C4-2B (cell line): ENCODE measurements at regions not wholly inside any gene's neighbourhood (a gene's known extent, or its start where the extent isn't known, plus 50 kb on each side); places are given as distances from the start of the nearest gene placed in this dataset.

Experiments used
- H3K27ac ChIP-seq: fragments of 450-650 bp; 2 replicates; pipeline ENCODE4 v1.5.1; 2017
- CTCF ChIP-seq: fragments of 450-650 bp; conservative IDR thresholded peaks from 2 replicates; pipeline ENCODE4 v1.5.1; 2017; ENCODE audit warnings: mild to moderate bottlenecking
- ZFX ChIP-seq: fragments of 450-650 bp; IDR thresholded peaks from 2 replicates; pipeline ENCODE4 v1.6.1; 2017

- TF ChIP-seq CTCF: no peak
- no peak for TF ChIP-seq ZFX
- no peak overlapping the region for H3K27ac ChIP-seq
These were observed 143.9 kb upstream of the ZNF536 start for GRCh38 chr19:30228113-30228834.

GRCh38 chr19:30228835-30229524 is 143.2 kb upstream of the ZNF536 start:
- no peak for TF ChIP-seq CTCF
- no peak for TF ChIP-seq ZFX
- no peak overlapping the region for H3K27ac ChIP-seq

GRCh38 chr19:30229525-30230174 is 142.5 kb upstream of the ZNF536 start:
- no peak for TF ChIP-seq ZFX
- no peak for TF ChIP-seq CTCF
- no peak overlapping the region for H3K27ac ChIP-seq

- no peak overlapping the region for H3K27ac ChIP-seq
- TF ChIP-seq CTCF (no peak), ZFX (no peak)
These were observed 140.5 kb upstream of the ZNF536 start for GRCh38 chr19:30231408-30232318.

GRCh38 chr19:30233375-30233774 is 138.8 kb upstream of the ZNF536 start:
- no peak overlapping the region for H3K27ac ChIP-seq
- TF ChIP-seq ZFX (no peak), CTCF (no peak)

GRCh38 chr19:30235946-30236345 is 136.2 kb upstream of the ZNF536 start:
- no peak overlapping the region for H3K27ac ChIP-seq
- TF ChIP-seq ZFX (no peak), CTCF (no peak)
